ENCODE measurements at regions not wholly inside any gene's neighbourhood (a gene's known extent, or its start where the extent isn't known, plus 50 kb on each side); places are given as distances from the start of the nearest gene placed in this dataset.

GRCh38 chr3:178479446-178479845, 56.8 kb upstream of the KCNMB2 start:
- TF ChIP-seq CTCF (IDR thresholded peaks at IDR 0.05; ENCODE audit: low read depth, low read length) = no peak
- no peak overlapping the region for H3K4me3 ChIP-seq (ENCODE audit: low read depth, low read length)

GRCh38 chr3:178479860-178480259, 56.4 kb upstream of the KCNMB2 start:
- no peak overlapping the region for H3K4me3 ChIP-seq (ENCODE audit: low read depth, low read length)
- TF ChIP-seq CTCF (IDR thresholded peaks at IDR 0.05; ENCODE audit: low read depth, low read length) = no peak

- TF ChIP-seq CTCF (IDR thresholded peaks at IDR 0.05; ENCODE audit: low read depth, low read length) = no peak
- no peak overlapping the region for H3K4me3 ChIP-seq (ENCODE audit: low read depth, low read length)
These were observed 56.0 kb upstream of the KCNMB2 start for GRCh38 chr3:178480274-178480673.

GRCh38 chr3:178480795-178481194, 55.4 kb upstream of the KCNMB2 start:
- no peak for TF ChIP-seq CTCF (IDR thresholded peaks at IDR 0.05; ENCODE audit: low read depth, low read length)
- H3K4me3 ChIP-seq (ENCODE audit: low read depth, low read length) = no peak overlapping the region

GRCh38 chr3:178482981-178483380, 53.3 kb upstream of the KCNMB2 start:
- H3K4me3 ChIP-seq (ENCODE audit: low read depth, low read length) = no peak overlapping the region
- TF ChIP-seq CTCF (IDR thresholded peaks at IDR 0.05; ENCODE audit: low read depth, low read length) = no peak

GRCh38 chr3:178483704-178484103, 52.5 kb upstream of the KCNMB2 start:
- H3K4me3 ChIP-seq (ENCODE audit: low read depth, low read length) = no peak overlapping the region
- TF ChIP-seq CTCF (IDR thresholded peaks at IDR 0.05; ENCODE audit: low read depth, low read length) = no peak

- no peak overlapping the region for H3K4me3 ChIP-seq (ENCODE audit: low read depth, low read length)
These were observed 50.5 kb upstream of the KCNMB2 start for GRCh38 chr3:178485756-178486155.

More at GRCh38 chr3:178485756-178486155, 50.5 kb upstream of the KCNMB2 start:
- TF ChIP-seq CTCF (IDR thresholded peaks at IDR 0.05; ENCODE audit: low read depth, low read length) = no peak

All from WI38 (cell line).